Retinal pigment epithelial cell (primary cell): ENCODE measurements at regions not wholly inside any gene's neighbourhood (a gene's known extent, or its start where the extent isn't known, plus 50 kb on each side); places are given as distances from the start of the nearest gene placed in this dataset.
"Not testable (repeated sequence)": the region's sequence is repeated elsewhere in the genome, so short reads cannot be mapped to it uniquely, and the experiment has no call there.

Experiments
- DNase-seq: peaks from one replicate; pipeline ENCODE4 v3.0.0-alpha.2; 2010; ENCODE audit warnings: low read depth
- H3K4me3 ChIP-seq: 2 replicates; pipeline ENCODE4 v1.5.1; 2011; ENCODE audit warnings: mild to moderate bottlenecking, low read length, control low read depth, moderate library complexity
- CTCF ChIP-seq: conservative IDR thresholded peaks from 2 replicates; pipeline ENCODE4 v1.5.1; 2011; ENCODE audit warnings: low read depth, low read length, control low read depth, inconsistent platforms

DNA sequence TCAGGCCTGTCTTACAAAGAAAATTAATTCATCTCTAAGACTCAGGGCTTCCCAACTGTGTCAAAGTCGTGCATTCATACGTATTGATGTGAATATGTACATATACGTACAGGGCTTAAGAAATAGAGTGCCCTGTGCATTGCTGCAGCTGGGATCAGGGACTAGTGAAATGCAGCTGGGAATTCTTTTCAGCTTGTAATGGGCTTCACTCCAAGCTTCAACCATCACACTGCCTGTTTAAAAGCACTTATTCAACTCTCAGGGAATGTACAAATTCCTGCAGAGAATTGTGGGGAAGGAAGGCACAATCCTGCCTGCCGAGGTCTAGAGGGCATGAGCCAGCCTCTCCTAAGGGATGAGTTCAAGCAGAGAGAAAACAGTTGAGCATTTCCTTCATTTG is 59.6 kb upstream of the MAN2A1 start:
- no peak for TF ChIP-seq CTCF
- no peak overlapping the region for H3K4me3 ChIP-seq
- peak; percentile 39 for DNase-seq

GRCh38 chr5:109628591-109628990 is 61.1 kb upstream of the MAN2A1 start:
- DNase-seq, result no peak
- H3K4me3 ChIP-seq, result no peak overlapping the region
- no peak for TF ChIP-seq CTCF

DNA sequence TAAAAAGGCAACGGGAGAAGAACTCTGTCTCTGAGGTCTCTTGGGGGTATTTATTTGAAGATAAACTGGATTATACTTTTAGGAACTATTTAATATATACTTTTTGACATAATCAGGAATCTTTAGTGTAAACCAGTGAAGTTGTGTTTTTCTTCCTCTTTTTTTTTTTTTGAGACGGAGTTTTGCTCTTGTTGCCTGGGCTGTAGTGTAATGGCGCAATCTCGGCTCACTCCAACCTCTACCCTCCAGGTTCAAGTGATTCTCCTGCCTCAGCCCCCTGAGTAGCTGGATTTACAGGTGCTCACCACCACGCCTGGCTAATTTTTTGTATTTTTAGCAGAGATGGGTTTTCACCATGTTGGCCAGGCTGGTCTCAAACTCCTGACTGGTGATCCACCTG is 68.5 kb upstream of the MAN2A1 start:
- not testable (repeated sequence) for DNase-seq, H3K4me3 ChIP-seq

GRCh38 chr5:109620651-109621050 is 69.1 kb upstream of the MAN2A1 start:
- no peak for TF ChIP-seq CTCF
- no peak overlapping the region for H3K4me3 ChIP-seq
- DNase-seq, result no peak

DNA sequence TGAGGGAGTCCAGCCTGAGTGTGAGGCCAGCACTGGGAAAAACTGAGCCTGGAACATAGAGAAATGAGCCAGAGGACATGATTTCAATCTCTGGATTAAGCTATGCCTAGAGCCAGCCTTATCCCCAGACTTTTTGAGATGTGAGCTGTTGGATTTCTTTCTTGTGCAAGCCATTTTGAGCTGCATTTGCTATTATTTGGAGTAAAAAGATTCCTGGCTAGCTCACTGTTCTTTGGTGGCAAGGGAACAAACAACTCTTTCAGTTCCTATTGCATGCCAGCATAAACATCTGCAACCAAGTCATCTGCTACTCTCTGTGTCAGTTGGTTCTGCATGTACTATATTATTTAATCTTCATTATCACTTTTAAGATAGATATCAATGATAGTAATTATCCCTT is 70.1 kb upstream of the MAN2A1 start:
- no peak overlapping the region for H3K4me3 ChIP-seq
- no peak for TF ChIP-seq CTCF
- no peak for DNase-seq

DNA sequence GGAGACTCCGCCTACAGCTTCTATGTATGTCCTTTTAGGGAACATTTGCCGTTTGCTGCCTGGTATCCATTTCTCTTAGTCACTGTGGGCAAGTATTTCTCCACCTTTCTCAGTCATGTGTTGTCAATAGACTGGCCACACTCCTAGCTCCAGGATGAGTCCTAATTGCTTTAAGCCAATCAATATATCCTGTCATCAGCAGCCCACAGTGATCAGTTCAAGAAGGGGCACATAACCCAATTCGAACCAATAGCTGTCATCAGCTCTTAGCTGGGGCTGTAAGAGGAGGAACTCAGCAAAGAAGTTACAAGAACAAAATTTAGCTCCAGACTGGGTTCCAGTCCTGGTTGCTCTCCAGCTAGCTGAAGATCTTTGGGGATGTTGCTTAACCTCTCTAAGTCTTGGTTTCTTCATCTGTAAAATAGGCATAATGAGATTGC is 70.7 kb upstream of the MAN2A1 start:
- DNase-seq, result no peak
- no peak for TF ChIP-seq CTCF
- H3K4me3 ChIP-seq, result no peak overlapping the region

GRCh38 chr5:109614981-109615380 is 74.7 kb upstream of the MAN2A1 start:
- DNase-seq, result no peak
- no peak overlapping the region for H3K4me3 ChIP-seq
- TF ChIP-seq CTCF, result no peak

DNA sequence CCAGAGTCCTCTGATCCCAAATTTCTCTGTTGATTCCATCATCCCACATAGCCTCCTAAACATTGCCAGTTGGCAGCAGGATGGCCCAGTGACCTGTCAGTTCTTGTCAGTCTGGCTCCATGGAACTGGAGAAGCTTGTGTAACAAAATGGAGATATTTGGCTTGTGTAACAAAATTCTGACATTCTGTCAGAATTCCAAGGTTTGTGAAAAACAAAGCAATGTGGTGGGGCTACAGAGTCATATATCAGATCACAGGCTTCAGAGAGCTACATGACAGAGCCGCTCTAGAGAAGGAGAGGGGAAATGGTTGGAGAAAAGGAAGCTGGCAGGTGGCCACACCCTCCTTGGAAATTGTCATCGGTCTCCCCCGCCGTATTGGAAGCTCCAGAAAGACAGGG is 75.4 kb upstream of the MAN2A1 start:
- TF ChIP-seq CTCF, result no peak
- no peak for DNase-seq

More for the DNA sequence above, 75.4 kb upstream of the MAN2A1 start:
- no peak overlapping the region for H3K4me3 ChIP-seq
